ENCODE measurements at regions not wholly inside any gene's neighbourhood (a gene's known extent, or its start where the extent isn't known, plus 50 kb on each side); places are given as distances from the start of the nearest gene placed in this dataset.

GRCh38 chr2:240355962-240356361 is 79.5 kb upstream of the GPC1 start:
- intact Hi-C loops (cut with micrococcal nuclease): no loop called here

GRCh38 chr2:240356700-240357640 is 78.5 kb upstream of the GPC1 start:
- H3K36me3 Mint-ChIP-seq: no peaks in the 10 kb centered on the region
- H3K4me1 Mint-ChIP-seq: no peaks in the 10 kb centered on the region
- Histone ChIP-seq H3K9ac (ENCODE audit: insufficient read depth, low read length, poor library complexity, severe bottlenecking) (no peak overlapping the region), H3K36me3 (replicated peaks in 1 of 2; ENCODE audit: control insufficient read depth in 1 of 2, insufficient read depth in 2 of 2, low read length in 2 of 2) (no peaks in the 10 kb centered on the region), H4K20me1 (ENCODE audit: insufficient read depth, low read length) (no peaks in the 10 kb centered on the region), H3K9me3 (replicated peaks in 1 of 2; ENCODE audit: control insufficient read depth in 1 of 2, insufficient read depth in 1 of 2, low read length in 2 of 2) (peaks cover 7 to 38% of the 10 kb centered on the region in 2 donors), H3K27ac (ENCODE audit: low read depth in 1 of 2, low read length in 2 of 2) (no peak overlapping the region), H3K4me1 (ENCODE audit: control insufficient read depth in 1 of 2, insufficient read depth in 2 of 2, low read length in 2 of 2) (no peaks in the 10 kb centered on the region), H3K27me3 (ENCODE audit: control insufficient read depth in 2 of 2, insufficient read depth in 2 of 2, low read length in 2 of 2) (no peaks in the 10 kb centered on the region), H3K4me2 (replicated peaks; ENCODE audit: extremely low read depth, low read length, poor library complexity, severe bottlenecking) (no peak overlapping the region), H2AFZ (ENCODE audit: insufficient read depth, low read depth, low read length, poor library complexity, severe bottlenecking) (no peak overlapping the region), H3K4me3 (replicated peaks in 1 of 3; ENCODE audit: low read depth in 2 of 3, low read length in 3 of 3) (no peak overlapping the region), H3K79me2 (ENCODE audit: insufficient read depth, low read length) (no peaks in the 10 kb centered on the region)
- peaks cover 12 to 29% (median 20%) of the 10 kb centered on the region in 7 donors for H3K9me3 Mint-ChIP-seq
- H3K27ac Mint-ChIP-seq: no peak overlapping the region
- peaks cover 2 to 9% (median 4%) of the 10 kb centered on the region in 3 donors for H3K27me3 Mint-ChIP-seq (ENCODE audit: low read depth in 3 of 3)
- DNase-seq: no peak
- intact Hi-C loops (cut with micrococcal nuclease): no loop called here
- no peak overlapping the region for H3K4me3 Mint-ChIP-seq
- TF ChIP-seq CTCF (IDR thresholded peaks at IDR 0.05): no peak
- WGBS (ENCODE audit: insufficient coverage): 93% methylated on average over 15 of the region's 26 CpGs

More at GRCh38 chr2:240355962-240356361, 79.5 kb upstream of the GPC1 start:
- Mint-ChIP-seq H3K4me1 (no peaks in the 10 kb centered on the region), H3K27me3 (ENCODE audit: low read depth in 3 of 3) (peaks cover 2 to 9% (median 4%) of the 10 kb centered on the region in 3 donors), H3K36me3 (no peaks in the 10 kb centered on the region), H3K9me3 (peaks cover 9 to 24% (median 17%) of the 10 kb centered on the region in 7 donors), H3K4me3 (no peak overlapping the region), H3K27ac (no peak overlapping the region)
- no peak for TF ChIP-seq CTCF (IDR thresholded peaks at IDR 0.05)
- WGBS (ENCODE audit: insufficient coverage): 87% methylated on average over 17 of the region's 17 CpGs
- Histone ChIP-seq H3K9ac (ENCODE audit: insufficient read depth, low read length, poor library complexity, severe bottlenecking) (no peak overlapping the region), H3K4me3 (replicated peaks in 1 of 3; ENCODE audit: low read depth in 2 of 3, low read length in 3 of 3) (no peak overlapping the region), H3K27ac (ENCODE audit: low read depth in 1 of 2, low read length in 2 of 2) (no peak overlapping the region), H4K20me1 (ENCODE audit: insufficient read depth, low read length) (no peaks in the 10 kb centered on the region), H2AFZ (ENCODE audit: insufficient read depth, low read depth, low read length, poor library complexity, severe bottlenecking) (no peak overlapping the region), H3K9me3 (replicated peaks in 1 of 2; ENCODE audit: control insufficient read depth in 1 of 2, insufficient read depth in 1 of 2, low read length in 2 of 2) (peaks cover 9 to 29% of the 10 kb centered on the region in 2 donors), H3K79me2 (ENCODE audit: insufficient read depth, low read length) (no peaks in the 10 kb centered on the region), H3K4me1 (ENCODE audit: control insufficient read depth in 1 of 2, insufficient read depth in 2 of 2, low read length in 2 of 2) (no peaks in the 10 kb centered on the region), H3K4me2 (replicated peaks; ENCODE audit: extremely low read depth, low read length, poor library complexity, severe bottlenecking) (no peak overlapping the region), H3K27me3 (ENCODE audit: control insufficient read depth in 2 of 2, insufficient read depth in 2 of 2, low read length in 2 of 2) (no peaks in the 10 kb centered on the region), H3K36me3 (replicated peaks in 1 of 2; ENCODE audit: control insufficient read depth in 1 of 2, insufficient read depth in 2 of 2, low read length in 2 of 2) (no peaks in the 10 kb centered on the region)
- DNase-seq: no peak

Measured in CD14-positive monocyte (primary cell).